ENCODE measurements at regions not wholly inside any gene's neighbourhood (a gene's known extent, or its start where the extent isn't known, plus 50 kb on each side); places are given as distances from the start of the nearest gene placed in this dataset.

DNA sequence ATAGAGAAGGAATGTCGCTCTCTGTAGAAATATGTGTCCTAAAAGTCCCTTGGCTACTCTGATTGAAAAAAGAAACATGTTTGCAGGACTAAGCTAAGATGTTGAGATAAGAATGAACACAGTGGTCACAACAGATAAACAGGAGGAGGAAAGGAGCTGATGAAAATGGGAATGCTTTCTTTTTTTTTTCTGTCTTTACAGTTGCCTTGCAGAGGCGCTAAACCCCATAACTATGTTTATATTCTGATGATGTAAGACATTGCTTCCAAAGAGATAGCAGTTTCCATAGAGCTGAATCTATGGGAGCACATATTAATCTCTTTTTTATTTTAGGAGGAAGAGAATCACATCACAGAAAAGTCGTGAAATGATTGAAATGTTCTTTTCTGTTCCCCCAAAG lies 153.5 kb upstream of the LYZL1 start:
- H3K9me3 Mint-ChIP-seq, result no peaks in the 10 kb centered on the region
- H3K4me3 Mint-ChIP-seq, result no peak overlapping the region
- CTCF ChIA-PET, result interaction anchor here (0.6 to 0.7 kb wide), 2 partner anchors 9 to 67 kb away, joined by 3 read pairs; no protein-coding TSS in a partner anchor
- no peaks in the 10 kb centered on the region for H3K4me1 Mint-ChIP-seq (ENCODE audit: low read depth)
- intact Hi-C loops (cut with micrococcal nuclease), result no loop called here
- DNase-seq, result no peak
- no peaks in the 10 kb centered on the region for H3K36me3 Mint-ChIP-seq (ENCODE audit: low read depth)
- H3K27me3 Mint-ChIP-seq (ENCODE audit: low read depth), result peaks cover 10% of the 10 kb centered on the region
- H3K27ac Mint-ChIP-seq, result no peak overlapping the region

DNA sequence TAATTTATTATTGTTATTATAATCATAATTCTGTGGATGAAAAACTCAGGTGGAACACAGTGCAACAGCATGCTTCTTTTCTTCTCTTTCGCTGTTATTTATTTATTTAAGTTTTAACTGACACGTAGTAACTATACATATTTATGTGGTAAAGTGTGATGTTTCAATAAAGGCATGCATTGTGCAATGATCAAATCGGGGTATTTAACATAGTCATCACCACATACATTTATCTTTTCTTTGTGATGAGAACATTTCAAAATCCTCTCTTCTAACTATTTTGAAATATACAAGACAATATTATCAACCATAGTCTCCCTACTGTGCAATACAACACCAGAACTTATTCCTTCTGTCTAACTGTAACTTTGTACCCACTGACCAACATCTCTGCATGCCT lies 152.5 kb upstream of the LYZL1 start:
- peaks cover 6% of the 10 kb centered on the region for H3K27me3 Mint-ChIP-seq (ENCODE audit: low read depth)
- no peaks in the 10 kb centered on the region for H3K36me3 Mint-ChIP-seq (ENCODE audit: low read depth)
- intact Hi-C loops (cut with micrococcal nuclease), result no loop called here
- no peak overlapping the region for H3K27ac Mint-ChIP-seq
- H3K4me1 Mint-ChIP-seq (ENCODE audit: low read depth), result no peaks in the 10 kb centered on the region
- H3K9me3 Mint-ChIP-seq, result no peaks in the 10 kb centered on the region
- DNase-seq, result no peak
- CTCF ChIA-PET, result no interaction called here
- H3K4me3 Mint-ChIP-seq, result no peak overlapping the region

DNA sequence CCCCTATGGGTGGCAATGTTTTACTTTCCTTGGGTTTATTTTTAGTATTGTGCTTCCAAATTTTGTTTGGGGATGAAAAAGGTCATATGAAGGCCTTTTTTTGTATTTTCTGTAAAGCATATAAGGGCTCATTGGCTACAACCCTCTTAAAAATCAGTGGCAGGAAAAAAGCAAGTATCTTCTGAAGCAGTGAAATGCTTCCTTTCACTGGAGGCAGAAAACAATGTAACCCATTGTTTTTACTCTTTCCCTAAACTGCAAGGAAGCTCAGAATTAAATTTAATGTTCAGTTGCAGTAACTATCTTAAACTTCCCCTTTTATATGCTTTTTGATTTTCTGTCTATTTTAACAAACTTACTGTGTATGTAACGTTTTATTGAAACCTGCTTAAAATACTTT lies 148.7 kb upstream of the LYZL1 start:
- no peak overlapping the region for H3K4me3 Mint-ChIP-seq
- no peaks in the 10 kb centered on the region for H3K36me3 Mint-ChIP-seq (ENCODE audit: low read depth)
- intact Hi-C loops (cut with micrococcal nuclease), result no loop called here
- H3K9me3 Mint-ChIP-seq, result no peaks in the 10 kb centered on the region
- H3K4me1 Mint-ChIP-seq (ENCODE audit: low read depth), result no peaks in the 10 kb centered on the region
- CTCF ChIA-PET, result no interaction called here
- DNase-seq, result no peak
- peaks cover 11% of the 10 kb centered on the region for H3K27me3 Mint-ChIP-seq (ENCODE audit: low read depth)
- H3K27ac Mint-ChIP-seq, result no peak overlapping the region

DNA sequence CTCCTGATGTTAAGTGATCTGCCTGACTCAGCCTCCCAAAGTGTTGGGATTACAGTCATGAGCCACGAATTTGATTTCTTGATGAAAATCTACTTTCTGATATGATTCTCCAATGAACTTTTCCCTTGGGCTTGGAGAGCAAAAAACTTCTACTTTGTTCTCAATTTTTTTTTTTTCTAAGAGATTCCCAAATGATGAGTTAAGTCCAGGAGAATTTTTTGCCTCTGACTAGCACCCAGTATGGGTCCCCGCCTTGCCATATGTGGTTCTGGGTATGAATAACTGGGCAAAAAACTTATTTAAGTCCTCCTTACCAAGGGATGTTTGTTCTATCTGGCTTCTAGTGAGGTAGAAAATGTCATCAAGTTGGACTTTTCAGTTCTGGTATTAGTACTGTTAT lies 147.9 kb upstream of the LYZL1 start:
- no peaks in the 10 kb centered on the region for H3K9me3 Mint-ChIP-seq
- H3K36me3 Mint-ChIP-seq (ENCODE audit: low read depth), result no peaks in the 10 kb centered on the region

DNA sequence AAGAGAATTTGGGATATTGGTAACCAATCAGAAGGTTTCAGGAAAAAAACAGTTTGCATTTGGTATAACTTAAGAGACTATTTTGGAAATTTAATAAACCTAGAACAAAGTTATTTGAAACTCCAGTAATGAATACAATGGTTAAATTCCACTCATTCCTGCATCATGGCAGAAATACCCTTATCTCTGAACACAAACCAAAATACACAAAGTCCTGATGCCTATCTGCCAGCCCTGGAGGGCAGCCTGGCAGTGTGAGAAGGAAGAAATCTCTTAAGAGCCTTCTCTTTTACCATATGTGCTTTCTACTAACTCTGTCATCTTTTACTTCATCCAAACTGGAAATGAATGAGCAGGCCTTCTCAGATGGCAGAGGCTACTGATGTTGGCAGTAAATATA lies 147.1 kb upstream of the LYZL1 start:
- CTCF ChIA-PET, result no interaction called here
- no peak for DNase-seq
- Mint-ChIP-seq H3K4me1 (ENCODE audit: low read depth) (no peaks in the 10 kb centered on the region), H3K27ac (no peak overlapping the region), H3K9me3 (no peaks in the 10 kb centered on the region), H3K4me3 (no peak overlapping the region), H3K36me3 (ENCODE audit: low read depth) (no peaks in the 10 kb centered on the region), H3K27me3 (ENCODE audit: low read depth) (peaks cover 16% of the 10 kb centered on the region)
- intact Hi-C loops (cut with micrococcal nuclease), result no loop called here

More for the DNA sequence above, 147.9 kb upstream of the LYZL1 start:
- Mint-ChIP-seq H3K4me1 (ENCODE audit: low read depth) (no peaks in the 10 kb centered on the region), H3K27me3 (ENCODE audit: low read depth) (peaks cover 14% of the 10 kb centered on the region), H3K27ac (no peak overlapping the region), H3K4me3 (no peak overlapping the region)
- CTCF ChIA-PET, result no interaction called here
- intact Hi-C loops (cut with micrococcal nuclease), result no loop called here
- no peak for DNase-seq

DNA sequence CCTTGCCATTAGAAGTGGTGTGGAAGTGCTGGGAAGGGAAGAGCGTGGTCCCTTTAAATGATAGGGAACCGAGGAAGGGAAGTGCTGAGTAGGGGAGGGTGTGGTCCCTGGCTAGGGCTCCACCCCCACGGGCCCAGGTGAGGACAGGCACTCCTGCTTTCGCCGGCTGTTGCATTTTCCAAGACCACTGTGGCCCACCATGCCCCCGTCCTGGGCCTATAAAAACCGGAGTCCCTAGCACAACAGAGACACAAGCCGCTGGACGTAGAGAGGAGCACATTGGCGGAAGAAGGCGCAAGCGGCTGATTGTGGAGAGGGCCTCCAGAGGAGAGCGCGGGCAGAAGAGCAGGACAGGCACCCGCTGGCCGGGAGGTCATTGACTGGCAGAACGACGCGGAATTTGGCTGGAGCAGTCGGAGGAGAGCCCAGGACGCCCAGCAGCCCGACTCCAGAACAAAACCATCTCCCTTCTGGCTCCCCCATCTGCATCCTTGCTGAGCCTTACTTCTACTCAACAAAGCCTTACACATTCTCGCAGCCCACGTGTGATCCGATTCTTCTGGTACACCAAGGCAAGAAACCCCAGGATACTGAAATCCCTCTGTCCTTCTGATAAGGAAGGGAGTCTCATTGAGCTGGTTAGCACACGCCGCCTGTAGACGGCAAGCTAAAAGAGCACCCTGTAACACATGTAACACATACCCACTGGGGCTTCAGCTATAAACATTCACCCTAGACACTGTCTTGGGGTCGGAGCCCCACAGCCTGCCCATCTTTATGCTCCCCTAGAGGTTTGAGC lies 146.2 kb upstream of the LYZL1 start:
- Mint-ChIP-seq H3K27ac (no peak overlapping the region), H3K27me3 (ENCODE audit: low read depth) (peaks cover 23% of the 10 kb centered on the region), H3K4me3 (no peak overlapping the region), H3K9me3 (no peaks in the 10 kb centered on the region), H3K36me3 (ENCODE audit: low read depth) (no peaks in the 10 kb centered on the region), H3K4me1 (ENCODE audit: low read depth) (no peaks in the 10 kb centered on the region)
- CTCF ChIA-PET, result no interaction called here
- no peak for DNase-seq
- intact Hi-C loops (cut with micrococcal nuclease), result no loop called here

DNA sequence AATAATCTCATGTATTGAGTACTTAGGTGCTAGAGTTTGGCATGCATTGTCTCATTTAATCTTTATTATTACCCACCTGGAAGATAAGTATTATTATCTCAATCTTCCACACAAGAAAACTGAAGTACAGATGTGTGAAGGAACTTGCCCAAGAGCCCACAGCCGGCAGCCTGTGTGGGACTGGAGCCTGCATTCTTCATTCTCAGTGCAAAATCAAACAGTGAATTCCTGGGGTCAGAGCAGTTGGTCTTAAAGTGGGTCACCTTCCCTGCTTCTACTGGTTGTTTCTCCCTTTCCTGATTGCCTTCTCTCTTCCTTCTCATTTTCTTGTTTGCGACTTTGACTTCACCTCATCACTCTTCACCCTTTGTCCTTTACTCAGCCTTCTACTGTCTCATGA lies 144.7 kb upstream of the LYZL1 start:
- H3K9me3 Mint-ChIP-seq, result no peaks in the 10 kb centered on the region
- CTCF ChIA-PET, result no interaction called here
- intact Hi-C loops (cut with micrococcal nuclease), result no loop called here
- no peaks in the 10 kb centered on the region for H3K4me1 Mint-ChIP-seq (ENCODE audit: low read depth)
- H3K27ac Mint-ChIP-seq, result no peak overlapping the region
- H3K27me3 Mint-ChIP-seq (ENCODE audit: low read depth), result peaks cover 28% of the 10 kb centered on the region
- DNase-seq, result no peak
- no peak overlapping the region for H3K4me3 Mint-ChIP-seq
- H3K36me3 Mint-ChIP-seq (ENCODE audit: low read depth), result no peaks in the 10 kb centered on the region

DNA sequence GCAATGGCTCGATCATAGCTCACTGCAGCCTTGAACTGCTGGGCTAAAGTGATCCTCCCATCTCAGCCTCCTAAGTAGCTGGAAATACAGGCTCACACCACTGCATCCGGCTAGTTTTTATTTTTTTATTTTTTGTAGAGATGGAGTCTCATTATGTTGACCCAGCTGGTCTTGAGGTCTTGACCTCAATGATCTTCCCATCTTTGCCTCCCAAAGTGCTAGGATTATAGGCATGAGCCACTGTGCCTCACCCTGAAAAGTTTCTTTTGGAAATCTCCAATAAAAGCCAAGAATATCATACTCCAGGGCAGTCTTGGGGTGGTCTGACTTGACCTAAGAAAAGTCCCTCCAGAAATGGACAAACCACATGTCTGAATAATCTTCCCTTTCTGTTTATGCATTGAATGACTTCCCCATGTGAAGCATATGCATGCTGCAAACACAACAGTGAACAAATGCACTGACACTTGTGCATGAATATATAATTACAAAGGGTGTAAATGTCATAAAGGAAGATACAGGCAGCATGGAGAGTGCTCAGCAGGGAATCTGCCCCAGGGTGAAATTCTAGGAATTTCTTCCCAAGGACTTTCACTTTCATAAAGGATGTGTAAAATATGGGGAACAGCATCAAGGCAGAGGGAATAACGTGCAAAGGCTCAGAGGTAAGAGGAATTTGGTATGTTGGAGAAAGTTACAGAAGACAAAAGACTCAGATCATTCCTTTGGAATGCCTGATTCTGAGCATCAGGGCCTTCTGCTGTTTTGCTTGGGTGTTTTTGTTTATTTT lies 142.4 kb upstream of the LYZL1 start:
- Mint-ChIP-seq H3K4me3 (no peak overlapping the region), H3K9me3 (no peaks in the 10 kb centered on the region), H3K27me3 (ENCODE audit: low read depth) (peaks cover 28% of the 10 kb centered on the region), H3K4me1 (ENCODE audit: low read depth) (no peaks in the 10 kb centered on the region), H3K36me3 (ENCODE audit: low read depth) (no peaks in the 10 kb centered on the region), H3K27ac (no peak overlapping the region)
- CTCF ChIA-PET, result interaction anchor here (0.5 kb wide), 1 partner anchor 483 kb away, joined by 3 read pairs; no protein-coding TSS in a partner anchor
- DNase-seq, result no peak
- intact Hi-C loops (cut with micrococcal nuclease), result no loop called here

DNA sequence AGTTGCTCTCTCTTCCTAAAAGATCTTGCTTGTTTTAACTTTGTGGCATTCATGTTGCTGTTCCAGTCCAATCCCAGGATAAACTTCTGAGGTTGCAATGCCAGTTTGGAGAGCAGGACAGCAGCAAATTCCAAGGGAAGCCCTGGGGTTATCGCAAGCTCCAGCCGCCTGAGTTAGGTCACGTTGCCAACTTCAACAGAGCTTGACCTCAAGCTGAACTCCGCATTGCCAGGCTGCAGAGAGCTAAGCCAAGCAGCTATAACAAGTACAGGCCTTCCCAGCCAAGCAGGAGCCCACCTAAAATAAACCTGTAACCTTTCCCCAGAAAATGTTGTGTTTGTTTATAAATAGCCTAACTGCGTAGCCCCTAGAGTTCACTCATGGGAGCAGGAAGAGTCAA lies 138.9 kb upstream of the LYZL1 start:
- Mint-ChIP-seq H3K9me3 (no peaks in the 10 kb centered on the region), H3K4me3 (no peak overlapping the region), H3K36me3 (ENCODE audit: low read depth) (no peaks in the 10 kb centered on the region), H3K27ac (no peak overlapping the region), H3K27me3 (ENCODE audit: low read depth) (peaks cover 20% of the 10 kb centered on the region), H3K4me1 (ENCODE audit: low read depth) (no peaks in the 10 kb centered on the region)
- no peak for DNase-seq
- CTCF ChIA-PET, result interaction anchor here (0.6 kb wide), 1 partner anchor 1268 kb away, joined by 3 read pairs; no protein-coding TSS in a partner anchor
- intact Hi-C loops (cut with micrococcal nuclease), result no loop called here

DNA sequence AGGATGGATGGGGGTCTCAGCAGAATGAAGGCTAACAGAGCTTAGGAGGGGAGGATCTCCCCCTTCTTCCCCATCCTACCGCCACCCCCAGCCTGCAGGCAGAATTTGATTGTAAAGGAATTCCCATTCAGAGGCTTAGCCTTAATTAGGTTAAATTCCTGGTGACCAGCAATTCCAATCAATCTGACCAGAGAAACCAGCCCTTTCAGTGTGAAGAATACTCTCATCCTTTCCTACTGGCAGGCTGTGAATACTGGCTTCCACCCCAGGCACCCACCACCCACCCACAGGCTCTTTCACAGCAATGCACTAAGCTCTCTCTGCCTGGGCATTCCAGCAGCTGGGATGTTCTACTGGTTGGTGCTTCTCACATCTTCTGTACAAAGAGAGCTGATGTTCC lies 137.9 kb upstream of the LYZL1 start:
- CTCF ChIA-PET, result no interaction called here
- Mint-ChIP-seq H3K4me1 (ENCODE audit: low read depth) (no peaks in the 10 kb centered on the region), H3K36me3 (ENCODE audit: low read depth) (no peaks in the 10 kb centered on the region), H3K4me3 (no peak overlapping the region), H3K27ac (no peak overlapping the region), H3K9me3 (no peaks in the 10 kb centered on the region), H3K27me3 (ENCODE audit: low read depth) (peaks cover 16% of the 10 kb centered on the region)
- intact Hi-C loops (cut with micrococcal nuclease), result no loop called here
- DNase-seq, result no peak

DNA sequence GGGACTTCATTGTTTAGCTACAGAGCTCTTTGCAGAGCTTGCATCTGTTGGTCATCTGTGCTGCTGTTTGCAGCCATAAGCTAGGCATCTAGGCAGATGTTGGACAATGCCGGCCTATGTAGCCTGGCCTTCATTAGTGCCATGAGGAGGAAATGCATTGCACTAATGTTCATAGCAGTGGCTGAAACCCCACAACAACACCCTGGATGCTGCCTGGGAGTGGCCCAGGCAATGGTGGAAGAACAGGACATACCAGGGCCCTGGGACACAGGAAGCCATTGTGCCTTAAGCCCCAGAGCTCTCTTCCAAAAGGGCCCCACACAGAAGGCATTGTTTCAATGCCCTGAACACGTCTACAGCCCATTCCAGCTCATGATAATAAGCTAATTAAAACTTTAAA lies 131.5 kb upstream of the LYZL1 start:
- Mint-ChIP-seq H3K27me3 (ENCODE audit: low read depth) (peaks cover 7% of the 10 kb centered on the region), H3K36me3 (ENCODE audit: low read depth) (no peaks in the 10 kb centered on the region), H3K4me3 (no peak overlapping the region), H3K4me1 (ENCODE audit: low read depth) (no peaks in the 10 kb centered on the region), H3K9me3 (no peaks in the 10 kb centered on the region), H3K27ac (no peak overlapping the region)
- CTCF ChIA-PET, result interaction anchor here (0.6 kb wide), 1 partner anchor 512 kb away, joined by 3 read pairs; no protein-coding TSS in a partner anchor
- no peak for DNase-seq
- intact Hi-C loops (cut with micrococcal nuclease), result no loop called here

DNA sequence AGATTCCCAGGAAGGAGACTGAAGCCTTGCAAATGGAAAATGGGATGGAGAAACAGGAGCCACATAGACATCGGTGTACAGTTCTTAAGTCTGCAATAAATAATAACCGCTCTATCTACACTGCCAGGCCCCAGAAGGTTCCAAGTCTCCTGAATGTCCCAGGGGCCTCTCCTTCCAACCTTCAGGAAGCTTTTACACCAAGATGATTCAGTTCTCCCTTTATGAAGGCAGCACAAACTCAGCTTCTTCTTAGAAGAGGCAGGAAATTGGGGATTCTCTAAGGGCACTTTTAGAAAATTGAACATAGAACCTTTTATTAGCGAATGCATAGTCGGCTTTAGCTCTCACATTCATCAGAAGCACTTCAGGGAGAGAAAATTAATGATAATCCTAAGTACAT lies 130.8 kb upstream of the LYZL1 start:
- Mint-ChIP-seq H3K27ac (no peak overlapping the region), H3K36me3 (ENCODE audit: low read depth) (no peaks in the 10 kb centered on the region), H3K4me1 (ENCODE audit: low read depth) (no peaks in the 10 kb centered on the region), H3K27me3 (ENCODE audit: low read depth) (peaks cover 6% of the 10 kb centered on the region), H3K9me3 (no peaks in the 10 kb centered on the region), H3K4me3 (no peak overlapping the region)
- CTCF ChIA-PET, result interaction anchor here (0.6 kb wide), 1 partner anchor 513 kb away, joined by 3 read pairs; no protein-coding TSS in a partner anchor
- DNase-seq, result no peak
- intact Hi-C loops (cut with micrococcal nuclease), result no loop called here

DNA sequence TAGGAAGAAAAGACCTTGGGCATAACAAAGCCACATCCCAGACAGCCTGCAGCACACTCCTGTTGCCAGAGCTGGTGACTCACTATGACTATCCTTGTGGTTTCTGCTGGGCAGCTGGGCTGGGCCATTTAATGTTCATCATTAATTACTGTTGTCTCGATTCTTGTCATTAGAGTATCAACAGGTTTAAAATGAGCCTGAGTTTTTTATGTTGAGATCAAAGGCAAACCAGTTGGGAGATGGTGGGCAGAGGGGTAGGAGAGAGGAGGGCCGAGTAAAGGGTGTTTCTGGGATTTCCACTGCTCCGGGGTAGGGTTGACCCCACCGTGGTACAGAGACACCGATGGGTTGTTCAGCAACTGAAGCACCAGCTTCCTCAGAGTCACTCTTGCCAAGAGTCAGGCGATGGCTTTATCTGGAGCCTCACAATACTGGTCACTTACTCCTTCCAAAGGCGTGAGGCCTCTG lies 128.7 kb upstream of the LYZL1 start:
- no peaks in the 10 kb centered on the region for H3K36me3 Mint-ChIP-seq (ENCODE audit: low read depth)
- no peak overlapping the region for H3K4me3 Mint-ChIP-seq
- DNase-seq, result no peak
- peaks cover 4% of the 10 kb centered on the region for H3K27me3 Mint-ChIP-seq (ENCODE audit: low read depth)
- intact Hi-C loops (cut with micrococcal nuclease), result no loop called here
- no peaks in the 10 kb centered on the region for H3K9me3 Mint-ChIP-seq
- H3K4me1 Mint-ChIP-seq (ENCODE audit: low read depth), result no peaks in the 10 kb centered on the region
- CTCF ChIA-PET, result no interaction called here
- H3K27ac Mint-ChIP-seq, result no peak overlapping the region

All from activated naive CD4-positive, alpha-beta T cell treated with anti-CD3 and anti-CD28 coated beads for 36 hours (primary cell).